RWPE2 (cell line): ENCODE measurements at regions not wholly inside any gene's neighbourhood (a gene's known extent, or its start where the extent isn't known, plus 50 kb on each side); places are given as distances from the start of the nearest gene placed in this dataset.

Experiments
- ATAC-seq: fragments of 200-7000 bp; cut with Tn5 transposase; 3 replicates; pipeline ENCODE4 v1.9.1; 2021; ENCODE audit warnings: low read depth
- DNase-seq: peaks from one replicate; pipeline ENCODE4 v3.0.0-alpha.2; 2020; ENCODE audit warnings: low spot score
- H3K27ac ChIP-seq: fragments of 450-650 bp; 2 replicates; pipeline ENCODE4 v1.5.1; 2017; ENCODE audit warnings: mild to moderate bottlenecking; ENCODE audit not compliant: poor library complexity, severe bottlenecking
- H3K27me3 ChIP-seq: fragments of 250-450 bp; sonication (Bioruptor Pico); 2 replicates; pipeline ENCODE4 v1.5.1; 2021; ENCODE audit warnings: mild to moderate bottlenecking, moderate library complexity; ENCODE audit not compliant: insufficient read depth, poor library complexity, severe bottlenecking
- H3K36me3 ChIP-seq: fragments of 250-450 bp; sonication (Bioruptor Pico); 2 replicates; pipeline ENCODE4 v1.5.1; 2020; ENCODE audit warnings: low read depth, mild to moderate bottlenecking, moderate library complexity
- H3K4me1 ChIP-seq: fragments of 250-450 bp; sonication (Bioruptor Pico); 2 replicates; pipeline ENCODE4 v1.5.1; 2021; ENCODE audit warnings: mild to moderate bottlenecking, moderate library complexity; ENCODE audit not compliant: insufficient read depth, poor library complexity, severe bottlenecking
- H3K4me3 ChIP-seq: fragments of 250-450 bp; sonication (Bioruptor Pico); 2 replicates; pipeline ENCODE4 v1.5.1; 2021; ENCODE audit warnings: mild to moderate bottlenecking, moderate library complexity; ENCODE audit not compliant: severe bottlenecking
- H3K9me3 ChIP-seq: fragments of 250-450 bp; sonication (Bioruptor Pico); 2 replicates; pipeline ENCODE4 v1.5.1; 2021; ENCODE audit warnings: mild to moderate bottlenecking, moderate library complexity; ENCODE audit not compliant: severe bottlenecking
- CTCF ChIP-seq: fragments of 450-650 bp; IDR thresholded peaks from one replicate; pipeline ENCODE4 v1.5.1; 2017; ENCODE audit warnings: mild to moderate bottlenecking, moderate library complexity; ENCODE audit not compliant: poor library complexity, severe bottlenecking

- H3K27me3 ChIP-seq, result no peaks in the 10 kb centered on the region
- H3K9me3 ChIP-seq, result no peaks in the 10 kb centered on the region
- no peak overlapping the region for H3K4me3 ChIP-seq
- ATAC-seq (no peak), DNase-seq (no peak)
- peaks cover 17% of the 10 kb centered on the region for H3K4me1 ChIP-seq
- TF ChIP-seq CTCF, result no peak
- H3K27ac ChIP-seq, result no peak overlapping the region
- no peaks in the 10 kb centered on the region for H3K36me3 ChIP-seq
Observed at GRCh38 chr21:14903172-14903865, 161.5 kb downstream of the NRIP1 start.

- Histone ChIP-seq H3K4me3 (no peak overlapping the region), H3K27me3 (no peaks in the 10 kb centered on the region), H3K27ac (no peak overlapping the region), H3K36me3 (no peaks in the 10 kb centered on the region), H3K4me1 (peaks cover 17% of the 10 kb centered on the region), H3K9me3 (no peaks in the 10 kb centered on the region)
- TF ChIP-seq CTCF, result no peak
- DNase-seq, result no peak
- peak; percentile 85 for ATAC-seq
Observed at GRCh38 chr21:14901482-14901958, 163.3 kb downstream of the NRIP1 start.

GRCh38 chr21:14900611-14901010 is 164.2 kb downstream of the NRIP1 start:
- Histone ChIP-seq H3K27me3 (no peaks in the 10 kb centered on the region), H3K36me3 (no peaks in the 10 kb centered on the region), H3K9me3 (no peaks in the 10 kb centered on the region), H3K4me3 (no peak overlapping the region), H3K27ac (no peak overlapping the region), H3K4me1 (peaks cover 17% of the 10 kb centered on the region)
- ATAC-seq, result peak; percentile 33; the same call in 2 of the 3 replicates
- no peak for TF ChIP-seq CTCF
- DNase-seq, result no peak

GRCh38 chr21:14900058-14900457 is 164.7 kb downstream of the NRIP1 start:
- peak; percentile 68 for ATAC-seq
- Histone ChIP-seq H3K4me1 (peaks cover 17% of the 10 kb centered on the region), H3K36me3 (no peaks in the 10 kb centered on the region), H3K4me3 (no peak overlapping the region), H3K9me3 (no peaks in the 10 kb centered on the region), H3K27me3 (no peaks in the 10 kb centered on the region), H3K27ac (no peak overlapping the region)
- DNase-seq, result no peak
- no peak for TF ChIP-seq CTCF

- ATAC-seq, result no peak
Observed at GRCh38 chr21:14895792-14896191, 169.0 kb downstream of the NRIP1 start.

More at GRCh38 chr21:14895792-14896191, 169.0 kb downstream of the NRIP1 start:
- no peak for TF ChIP-seq CTCF
- DNase-seq, result no peak
- no peaks in the 10 kb centered on the region for H3K9me3 ChIP-seq
- H3K4me1 ChIP-seq, result peaks cover 11% of the 10 kb centered on the region
- no peak overlapping the region for H3K27ac ChIP-seq
- no peaks in the 10 kb centered on the region for H3K27me3 ChIP-seq
- no peaks in the 10 kb centered on the region for H3K36me3 ChIP-seq
- no peak overlapping the region for H3K4me3 ChIP-seq
